Gastroesophageal sphincter (tissue), 3 donors: ENCODE measurements at regions not wholly inside any gene's neighbourhood (a gene's known extent, or its start where the extent isn't known, plus 50 kb on each side); places are given as distances from the start of the nearest gene placed in this dataset.

Experiments used
- CTCF ChIP-seq, 4 experiments: fragments of 200-600 bp in 2 of 4; fragments of 450-650 bp in 2 of 4; sonication (generic) in 1 of 4; IDR thresholded peaks; one replicate each; pipeline ENCODE4 v1.5.1; 2017 to 2019; ENCODE audit warnings: antibody characterized with exemption in 4 of 4, mild to moderate bottlenecking in 2 of 4, moderate library complexity in 2 of 4
- EP300 ChIP-seq: sonication (generic); formaldehyde crosslinking; IDR thresholded peaks from one replicate; pipeline ENCODE4 v1.6.1; 2017; ENCODE audit warnings: antibody characterized with exemption, mild to moderate bottlenecking
- POLR2A ChIP-seq, 2 donors: fragments of 450-650 bp; IDR thresholded peaks; one replicate each; pipeline ENCODE4 v1.6.1; 2017; ENCODE audit warnings: antibody characterized with exemption in 2 of 2, mild to moderate bottlenecking in 2 of 2, moderate library complexity in 1 of 2

DNA sequence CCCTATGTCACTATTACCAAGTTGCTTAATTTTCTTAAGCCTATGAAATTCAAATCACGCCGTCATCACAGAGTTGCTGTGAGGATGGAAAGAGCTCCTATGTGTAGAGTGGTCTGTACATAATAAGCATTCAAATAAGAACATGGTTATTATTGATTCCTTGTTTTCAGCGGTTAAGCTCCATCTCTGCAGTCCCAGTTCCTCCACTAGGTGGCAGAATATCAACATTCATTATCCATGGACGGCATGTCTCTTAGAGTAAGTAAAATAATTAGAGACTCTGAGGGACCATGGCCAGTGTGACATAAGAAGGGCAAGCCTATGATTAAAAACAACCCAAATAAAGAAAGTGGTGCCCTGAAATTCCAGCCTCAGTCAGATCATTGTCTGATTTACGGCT, 132.5 kb upstream of the NHS start:
- no peak for TF ChIP-seq POLR2A (IDR thresholded peaks at IDR 0.05)
- peak; percentile 68 to 80 (median 74) for TF ChIP-seq CTCF (IDR thresholded peaks at IDR 0.05)
- TF ChIP-seq EP300: no peak
